Endothelial cell (in vitro differentiated cells): ENCODE measurements at regions not wholly inside any gene's neighbourhood (a gene's known extent, or its start where the extent isn't known, plus 50 kb on each side); places are given as distances from the start of the nearest gene placed in this dataset.

Source experiments
- DNase-seq: peaks from one replicate; pipeline ENCODE4 v3.0.0; 2021; ENCODE audit warnings: low spot score
- H3K27ac Mint-ChIP-seq: one replicate; pipeline ENCODE4 v1.8.0; 2021; ENCODE audit warnings: mixed read lengths, inconsistent platforms; ENCODE audit not compliant: unreplicated experiment
- H3K27me3 Mint-ChIP-seq: one replicate; pipeline ENCODE4 v1.8.0; 2021; ENCODE audit warnings: mild to moderate bottlenecking, moderate library complexity, mixed read lengths, inconsistent platforms; ENCODE audit not compliant: unreplicated experiment
- H3K36me3 Mint-ChIP-seq: one replicate; pipeline ENCODE4 v1.8.0; 2021; ENCODE audit warnings: mild to moderate bottlenecking, low read depth, mixed read lengths, inconsistent platforms; ENCODE audit not compliant: unreplicated experiment
- H3K4me1 Mint-ChIP-seq: one replicate; pipeline ENCODE4 v1.8.0; 2021; ENCODE audit warnings: mild to moderate bottlenecking, mixed read lengths, inconsistent platforms; ENCODE audit not compliant: unreplicated experiment
- H3K4me3 Mint-ChIP-seq: one replicate; pipeline ENCODE4 v1.8.0; 2021; ENCODE audit warnings: mild to moderate bottlenecking, mixed read lengths, inconsistent platforms; ENCODE audit not compliant: unreplicated experiment
- H3K9me3 Mint-ChIP-seq: one replicate; pipeline ENCODE4 v1.8.0; 2021; ENCODE audit warnings: mixed read lengths, inconsistent platforms; ENCODE audit not compliant: unreplicated experiment
- TF ChIP-seq, protein P1 (sequence below): fragments of 200-600 bp; sonication (generic); IDR thresholded peaks from one replicate; pipeline ENCODE4 v1.5.0; 2021; ENCODE audit warnings: antibody characterized with exemption; ENCODE audit not compliant: unreplicated experiment

GRCh38 chr18:39238981-39239660 is 1673.5 kb upstream of the CELF4 start:
- no peaks in the 10 kb centered on the region for H3K4me1 Mint-ChIP-seq
- H3K36me3 Mint-ChIP-seq = no peaks in the 10 kb centered on the region
- H3K9me3 Mint-ChIP-seq = peaks cover 5% of the 10 kb centered on the region
- TF ChIP-seq, protein P1, sequence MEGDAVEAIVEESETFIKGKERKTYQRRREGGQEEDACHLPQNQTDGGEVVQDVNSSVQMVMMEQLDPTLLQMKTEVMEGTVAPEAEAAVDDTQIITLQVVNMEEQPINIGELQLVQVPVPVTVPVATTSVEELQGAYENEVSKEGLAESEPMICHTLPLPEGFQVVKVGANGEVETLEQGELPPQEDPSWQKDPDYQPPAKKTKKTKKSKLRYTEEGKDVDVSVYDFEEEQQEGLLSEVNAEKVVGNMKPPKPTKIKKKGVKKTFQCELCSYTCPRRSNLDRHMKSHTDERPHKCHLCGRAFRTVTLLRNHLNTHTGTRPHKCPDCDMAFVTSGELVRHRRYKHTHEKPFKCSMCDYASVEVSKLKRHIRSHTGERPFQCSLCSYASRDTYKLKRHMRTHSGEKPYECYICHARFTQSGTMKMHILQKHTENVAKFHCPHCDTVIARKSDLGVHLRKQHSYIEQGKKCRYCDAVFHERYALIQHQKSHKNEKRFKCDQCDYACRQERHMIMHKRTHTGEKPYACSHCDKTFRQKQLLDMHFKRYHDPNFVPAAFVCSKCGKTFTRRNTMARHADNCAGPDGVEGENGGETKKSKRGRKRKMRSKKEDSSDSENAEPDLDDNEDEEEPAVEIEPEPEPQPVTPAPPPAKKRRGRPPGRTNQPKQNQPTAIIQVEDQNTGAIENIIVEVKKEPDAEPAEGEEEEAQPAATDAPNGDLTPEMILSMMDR = no peak
- no peaks in the 10 kb centered on the region for H3K27me3 Mint-ChIP-seq
- H3K27ac Mint-ChIP-seq = no peak overlapping the region
- H3K4me3 Mint-ChIP-seq = no peak overlapping the region
- DNase-seq = no peak

DNA sequence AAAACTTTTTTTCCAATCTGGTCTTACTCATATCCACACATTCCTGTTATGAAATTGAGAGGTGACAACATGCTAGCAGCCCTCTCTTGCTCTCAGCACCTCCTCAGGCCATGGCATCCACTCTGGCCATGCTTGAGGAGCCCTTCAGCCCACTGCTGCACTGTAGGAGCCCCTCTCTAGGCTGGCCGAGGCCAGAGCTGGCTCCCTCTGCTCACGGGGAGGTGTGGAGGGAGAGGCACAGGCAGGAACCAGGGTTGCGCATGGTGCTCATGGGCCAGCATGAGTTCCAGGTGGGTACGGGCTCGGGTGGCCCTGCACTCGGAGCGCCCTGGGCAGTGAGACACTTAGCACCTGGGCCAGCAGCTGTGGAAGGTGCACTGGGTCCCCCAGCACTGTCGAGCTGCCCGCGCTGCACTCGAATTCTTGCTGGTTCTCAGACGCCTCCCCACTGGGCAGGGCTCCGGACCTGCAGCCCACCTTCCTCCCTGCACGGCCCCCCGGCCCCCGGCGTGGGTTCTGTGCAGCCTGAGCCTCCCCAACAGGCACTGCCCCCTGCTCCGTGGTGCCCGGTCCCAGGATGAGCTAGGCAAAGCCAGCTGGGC is 1669.6 kb upstream of the CELF4 start:
- Mint-ChIP-seq H3K36me3 (no peaks in the 10 kb centered on the region), H3K27me3 (peaks cover under 1% of the 10 kb centered on the region), H3K4me1 (no peaks in the 10 kb centered on the region), H3K27ac (no peak overlapping the region), H3K4me3 (no peak overlapping the region), H3K9me3 (peaks cover 5% of the 10 kb centered on the region)
- TF ChIP-seq, protein P1 = no peak
- no peak for DNase-seq

- no peak overlapping the region for H3K27ac Mint-ChIP-seq
These were observed 1667.3 kb upstream of the CELF4 start for GRCh38 chr18:39232937-39233336.

GRCh38 chr18:39232490-39232889 is 1666.9 kb upstream of the CELF4 start:
- no peak overlapping the region for H3K27ac Mint-ChIP-seq

More at GRCh38 chr18:39232937-39233336, 1667.3 kb upstream of the CELF4 start:
- peaks cover 5% of the 10 kb centered on the region for H3K9me3 Mint-ChIP-seq
- TF ChIP-seq, protein P1 = no peak
- H3K4me3 Mint-ChIP-seq = no peak overlapping the region
- H3K27me3 Mint-ChIP-seq = peaks cover 2% of the 10 kb centered on the region
- H3K4me1 Mint-ChIP-seq = no peaks in the 10 kb centered on the region
- DNase-seq = no peak
- no peaks in the 10 kb centered on the region for H3K36me3 Mint-ChIP-seq

More at GRCh38 chr18:39232490-39232889, 1666.9 kb upstream of the CELF4 start:
- H3K27me3 Mint-ChIP-seq = peaks cover 2% of the 10 kb centered on the region
- TF ChIP-seq, protein P1 = no peak
- no peaks in the 10 kb centered on the region for H3K4me1 Mint-ChIP-seq
- peaks cover 5% of the 10 kb centered on the region for H3K9me3 Mint-ChIP-seq
- DNase-seq = no peak
- no peak overlapping the region for H3K4me3 Mint-ChIP-seq
- no peaks in the 10 kb centered on the region for H3K36me3 Mint-ChIP-seq
